ENCODE measurements at regions not wholly inside any gene's neighbourhood (a gene's known extent, or its start where the extent isn't known, plus 50 kb on each side); places are given as distances from the start of the nearest gene placed in this dataset.

DNA sequence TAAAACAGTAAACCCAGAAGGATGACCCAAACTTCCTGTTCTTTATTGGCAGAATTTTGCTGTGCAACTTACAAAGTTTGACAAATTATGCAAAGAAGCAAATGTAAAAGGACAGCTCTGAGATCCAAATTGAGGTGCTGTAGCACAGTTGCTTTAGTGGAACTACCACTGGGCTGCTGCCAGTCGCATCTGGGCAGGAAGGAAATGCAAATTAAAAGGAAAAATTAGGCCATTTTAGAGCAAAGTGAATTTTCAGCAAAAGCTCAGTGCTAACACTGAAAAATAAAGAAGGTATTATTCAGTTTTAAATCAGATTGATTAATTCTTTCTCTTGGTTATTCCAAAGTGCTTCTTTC is 104.5 kb downstream of the ZMAT3 start:
- DNase-seq (ENCODE audit: low read depth, low spot score): no peak
- H3K9me3 Mint-ChIP-seq: no peaks in the 10 kb centered on the region
- H3K36me3 Mint-ChIP-seq (ENCODE audit: low read depth): no peaks in the 10 kb centered on the region
- no peak overlapping the region for H3K27ac Mint-ChIP-seq (ENCODE audit: unreplicated experiment)
- no peaks in the 10 kb centered on the region for H3K27me3 Mint-ChIP-seq (ENCODE audit: low read depth)
- H3K4me3 Mint-ChIP-seq: no peak overlapping the region
- TF ChIP-seq, protein P1, sequence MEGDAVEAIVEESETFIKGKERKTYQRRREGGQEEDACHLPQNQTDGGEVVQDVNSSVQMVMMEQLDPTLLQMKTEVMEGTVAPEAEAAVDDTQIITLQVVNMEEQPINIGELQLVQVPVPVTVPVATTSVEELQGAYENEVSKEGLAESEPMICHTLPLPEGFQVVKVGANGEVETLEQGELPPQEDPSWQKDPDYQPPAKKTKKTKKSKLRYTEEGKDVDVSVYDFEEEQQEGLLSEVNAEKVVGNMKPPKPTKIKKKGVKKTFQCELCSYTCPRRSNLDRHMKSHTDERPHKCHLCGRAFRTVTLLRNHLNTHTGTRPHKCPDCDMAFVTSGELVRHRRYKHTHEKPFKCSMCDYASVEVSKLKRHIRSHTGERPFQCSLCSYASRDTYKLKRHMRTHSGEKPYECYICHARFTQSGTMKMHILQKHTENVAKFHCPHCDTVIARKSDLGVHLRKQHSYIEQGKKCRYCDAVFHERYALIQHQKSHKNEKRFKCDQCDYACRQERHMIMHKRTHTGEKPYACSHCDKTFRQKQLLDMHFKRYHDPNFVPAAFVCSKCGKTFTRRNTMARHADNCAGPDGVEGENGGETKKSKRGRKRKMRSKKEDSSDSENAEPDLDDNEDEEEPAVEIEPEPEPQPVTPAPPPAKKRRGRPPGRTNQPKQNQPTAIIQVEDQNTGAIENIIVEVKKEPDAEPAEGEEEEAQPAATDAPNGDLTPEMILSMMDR (conservative IDR thresholded peaks at IDR 0.05): no peak
- peaks cover 5% of the 10 kb centered on the region for H3K4me1 Mint-ChIP-seq

DNA sequence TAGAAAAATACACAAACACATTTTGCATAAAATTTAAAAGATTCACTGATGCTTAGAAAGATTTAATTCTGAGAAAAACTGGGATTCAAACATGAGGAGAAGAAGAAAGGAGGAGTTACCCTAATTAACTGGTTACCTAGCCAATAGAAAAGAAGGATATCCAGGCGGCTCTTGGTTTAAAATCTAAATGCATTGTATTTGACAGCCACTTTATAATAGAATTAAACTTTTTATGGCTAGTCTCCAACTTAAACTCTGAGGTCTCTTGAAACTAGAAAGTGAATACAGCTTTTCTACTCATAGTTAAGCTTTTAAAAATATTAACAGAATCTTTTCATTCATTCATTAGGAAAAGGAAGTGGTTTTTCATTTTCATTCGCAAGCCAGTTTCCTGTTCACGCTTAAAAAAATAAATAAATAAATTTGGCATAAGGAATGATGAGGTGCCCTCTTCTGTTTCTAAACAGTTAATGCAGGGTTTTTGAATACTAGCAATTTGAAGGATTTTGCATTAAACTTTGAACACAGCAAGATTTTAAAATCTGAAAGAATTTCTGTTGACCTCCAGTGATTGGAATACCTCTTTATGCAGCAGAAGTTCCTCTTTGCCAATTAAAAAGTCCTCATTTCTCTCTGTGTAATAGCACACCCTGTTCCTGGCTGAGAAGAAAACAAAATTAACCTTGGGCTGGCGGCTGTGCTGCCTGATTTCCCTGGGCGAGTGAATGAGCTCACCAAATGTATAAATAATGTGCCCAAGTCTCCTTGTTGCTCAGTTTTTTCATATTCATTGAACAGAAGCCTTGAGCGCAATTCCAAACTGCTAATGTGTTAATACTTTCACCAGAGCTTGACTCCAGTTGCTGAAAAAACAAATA is 105.1 kb downstream of the ZMAT3 start:
- no peak for DNase-seq (ENCODE audit: low read depth, low spot score)
- TF ChIP-seq, protein P1 (conservative IDR thresholded peaks at IDR 0.05): peak; percentile 81
- Mint-ChIP-seq H3K27me3 (ENCODE audit: low read depth) (no peaks in the 10 kb centered on the region), H3K4me1 (peaks cover 5% of the 10 kb centered on the region), H3K9me3 (no peaks in the 10 kb centered on the region), H3K27ac (ENCODE audit: unreplicated experiment) (no peak overlapping the region), H3K36me3 (ENCODE audit: low read depth) (no peaks in the 10 kb centered on the region), H3K4me3 (no peak overlapping the region)

DNA sequence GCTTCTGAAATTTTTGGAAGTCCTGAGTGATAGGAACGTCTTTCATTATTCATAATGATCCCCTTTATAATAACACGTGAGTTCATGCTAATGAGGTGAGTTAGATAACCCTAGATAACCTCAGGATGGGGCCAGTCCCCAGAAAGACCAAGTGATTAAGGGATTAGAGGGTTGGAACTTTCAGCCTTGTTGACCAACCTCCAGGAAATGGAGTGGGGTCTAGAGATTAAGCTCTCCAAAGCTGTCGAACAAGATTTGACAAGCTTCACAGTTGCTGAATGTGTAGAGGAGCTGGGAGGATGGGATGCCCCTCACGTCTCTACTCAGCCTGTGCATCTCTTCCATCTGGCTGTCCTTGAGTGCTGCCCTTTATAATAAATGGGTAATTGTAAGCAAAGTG is 107.1 kb downstream of the ZMAT3 start:
- no peaks in the 10 kb centered on the region for H3K36me3 Mint-ChIP-seq (ENCODE audit: low read depth)
- no peak for DNase-seq (ENCODE audit: low read depth, low spot score)
- no peaks in the 10 kb centered on the region for H3K9me3 Mint-ChIP-seq
- no peak overlapping the region for H3K27ac Mint-ChIP-seq (ENCODE audit: unreplicated experiment)
- peaks cover 5% of the 10 kb centered on the region for H3K4me1 Mint-ChIP-seq
- no peaks in the 10 kb centered on the region for H3K27me3 Mint-ChIP-seq (ENCODE audit: low read depth)
- TF ChIP-seq, protein P1 (conservative IDR thresholded peaks at IDR 0.05): no peak
- no peak overlapping the region for H3K4me3 Mint-ChIP-seq

DNA sequence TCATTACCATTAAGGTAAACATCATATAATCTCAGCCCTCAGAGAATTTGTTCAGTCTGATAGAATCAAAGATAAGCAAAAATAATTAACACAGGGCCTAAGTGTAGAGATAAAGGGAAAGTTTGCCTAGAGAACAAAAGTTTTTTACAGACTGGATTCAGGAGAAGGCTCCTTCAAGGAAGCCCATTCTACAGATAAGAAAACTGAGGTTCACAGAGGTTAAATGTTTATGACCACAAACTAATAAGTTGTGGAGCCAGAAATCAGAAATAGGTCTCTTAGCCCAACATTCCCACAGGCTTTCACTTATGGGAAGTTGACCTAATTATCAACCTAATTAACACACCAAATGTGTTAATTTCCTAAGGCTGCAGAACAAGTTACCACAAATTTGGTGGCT is 110.7 kb downstream of the ZMAT3 start:
- no peaks in the 10 kb centered on the region for H3K36me3 Mint-ChIP-seq (ENCODE audit: low read depth)
- H3K27me3 Mint-ChIP-seq (ENCODE audit: low read depth): no peaks in the 10 kb centered on the region
- no peak overlapping the region for H3K27ac Mint-ChIP-seq (ENCODE audit: unreplicated experiment)
- H3K4me1 Mint-ChIP-seq: no peaks in the 10 kb centered on the region
- no peaks in the 10 kb centered on the region for H3K9me3 Mint-ChIP-seq
- H3K4me3 Mint-ChIP-seq: no peak overlapping the region
- TF ChIP-seq, protein P1 (conservative IDR thresholded peaks at IDR 0.05): no peak
- no peak for DNase-seq (ENCODE audit: low read depth, low spot score)

DNA sequence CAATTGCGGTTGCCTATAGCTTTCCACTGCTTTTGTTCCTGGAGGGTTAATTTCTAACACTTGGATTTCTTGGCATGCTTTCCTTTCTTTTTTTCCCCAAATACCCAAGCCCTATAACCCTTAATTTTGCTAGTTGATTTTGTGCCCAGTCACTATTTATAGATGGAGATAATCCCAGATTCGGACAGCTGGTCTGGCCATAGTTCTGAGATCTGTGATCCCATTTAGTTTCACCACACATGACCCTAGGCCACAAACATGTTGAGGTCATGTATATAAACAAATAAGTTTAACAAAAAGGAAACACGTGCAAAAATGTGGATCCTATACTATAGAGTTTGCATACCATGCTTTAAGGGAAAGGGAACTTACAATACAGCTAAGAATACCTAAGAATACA is 111.4 kb downstream of the ZMAT3 start:
- Mint-ChIP-seq H3K4me3 (no peak overlapping the region), H3K4me1 (no peaks in the 10 kb centered on the region), H3K9me3 (no peaks in the 10 kb centered on the region), H3K27ac (ENCODE audit: unreplicated experiment) (no peak overlapping the region), H3K27me3 (ENCODE audit: low read depth) (no peaks in the 10 kb centered on the region), H3K36me3 (ENCODE audit: low read depth) (no peaks in the 10 kb centered on the region)
- TF ChIP-seq, protein P1 (conservative IDR thresholded peaks at IDR 0.05): no peak
- no peak for DNase-seq (ENCODE audit: low read depth, low spot score)
